HG03521 (cell line): ENCODE measurements at regions not wholly inside any gene's neighbourhood (a gene's known extent, or its start where the extent isn't known, plus 50 kb on each side); places are given as distances from the start of the nearest gene placed in this dataset.
"Not testable (repeated sequence)": the region's sequence is repeated elsewhere in the genome, so short reads cannot be mapped to it uniquely, and the experiment has no call there.

Source experiments
- ATAC-seq: cut with Tn5 transposase; IDR thresholded peaks from one replicate; pipeline ENCODE4 v1.9.1; 2021; ENCODE audit warnings: mild to moderate bottlenecking, moderate library complexity; ENCODE audit not compliant: unreplicated experiment

GRCh38 chr13:84137292-84137691 is 255.0 kb upstream of the SLITRK1 start:
- ATAC-seq = peak; percentile 92

- ATAC-seq = no peak
Measured at GRCh38 chr13:84136582-84136981, 254.3 kb upstream of the SLITRK1 start.

DNA sequence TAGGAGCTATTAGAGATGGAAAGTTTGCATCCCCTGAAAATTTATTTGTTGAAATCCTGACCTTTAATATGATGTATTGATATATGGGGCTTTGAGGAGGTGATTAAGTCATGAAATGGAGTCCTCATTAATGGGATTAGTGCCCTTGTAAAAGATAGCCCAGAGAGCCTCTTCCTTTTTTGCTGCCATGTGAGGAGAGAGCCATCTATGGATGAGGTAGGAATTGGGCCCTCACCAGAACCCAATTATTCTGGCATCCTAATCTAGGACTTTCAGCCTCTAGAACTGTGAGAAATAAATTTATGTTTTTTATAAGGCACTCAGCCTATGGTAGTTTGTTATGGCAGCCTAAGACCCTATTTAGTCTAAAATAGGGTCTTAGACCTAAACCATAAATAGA is 250.2 kb upstream of the SLITRK1 start:
- ATAC-seq = no peak

- no peak for ATAC-seq
Measured at GRCh38 chr13:84131249-84131648, 249.0 kb upstream of the SLITRK1 start.

GRCh38 chr13:84130495-84131114 is 248.3 kb upstream of the SLITRK1 start:
- no peak for ATAC-seq

DNA sequence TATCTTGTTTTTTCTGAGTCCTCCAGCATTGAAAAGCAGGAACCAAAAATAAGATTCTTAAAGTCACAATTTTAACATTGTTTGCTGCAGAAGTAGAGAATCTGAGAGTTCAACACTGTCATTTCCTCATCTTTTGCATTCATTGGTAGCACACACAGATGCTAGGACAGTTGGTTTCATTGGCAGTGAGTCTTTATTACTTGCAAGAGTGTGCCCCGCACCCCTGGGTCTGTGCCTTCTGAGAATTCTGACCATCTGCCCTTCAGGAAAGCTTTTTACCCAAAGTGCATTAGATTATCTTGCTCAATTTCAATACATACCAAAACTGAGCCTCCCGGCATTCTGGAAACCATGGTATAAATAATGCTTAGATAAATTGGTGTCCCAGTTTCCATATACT is 247.7 kb upstream of the SLITRK1 start:
- ATAC-seq = no peak

- ATAC-seq = no peak
Measured at GRCh38 chr13:84127597-84128128, 245.4 kb upstream of the SLITRK1 start.

- no peak for ATAC-seq
Measured at GRCh38 chr13:84126671-84127171, 244.4 kb upstream of the SLITRK1 start.

DNA sequence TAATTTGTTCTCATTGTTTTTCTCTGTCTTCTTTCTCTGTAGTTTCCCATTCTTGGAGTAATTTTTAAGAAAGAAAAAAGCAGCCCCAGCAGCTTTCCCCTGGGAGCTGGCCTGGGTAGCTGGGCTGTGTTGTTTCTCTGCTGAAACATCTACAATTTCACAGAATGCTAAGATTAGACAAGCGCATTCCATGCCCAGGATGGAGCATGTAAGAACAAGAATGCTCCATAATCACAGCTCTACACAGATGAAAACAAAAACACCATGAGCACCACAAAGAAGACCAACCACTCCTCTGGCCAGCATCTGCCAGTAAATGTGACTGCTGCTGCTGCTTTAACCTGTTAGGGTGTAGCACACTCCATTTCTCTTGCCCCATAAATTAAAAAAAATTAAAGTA is 239.2 kb upstream of the SLITRK1 start:
- ATAC-seq = no peak

- no peak for ATAC-seq
Measured at GRCh38 chr13:84118839-84119409, 236.7 kb upstream of the SLITRK1 start.

DNA sequence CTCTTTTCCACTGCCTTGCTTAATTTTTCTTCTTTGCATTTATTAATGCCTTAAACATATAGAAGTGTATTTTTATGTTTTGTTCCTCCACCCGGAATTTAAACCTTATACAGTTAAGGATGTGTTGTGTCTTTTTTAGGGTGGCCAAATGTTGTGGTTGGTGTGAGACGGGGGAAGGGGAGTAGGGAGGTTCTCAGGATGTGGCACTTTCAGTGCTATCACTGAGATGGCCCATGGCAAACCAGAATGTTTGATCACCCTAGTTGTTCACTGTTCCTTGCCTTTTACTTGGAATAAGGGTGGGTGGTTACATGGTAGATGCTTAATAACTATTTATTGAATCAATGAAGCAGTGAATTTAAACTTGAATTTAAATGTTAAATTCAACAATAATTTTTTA is 216.0 kb upstream of the SLITRK1 start:
- ATAC-seq = no peak

GRCh38 chr13:84097148-84097547 is 214.9 kb upstream of the SLITRK1 start:
- ATAC-seq = no peak

DNA sequence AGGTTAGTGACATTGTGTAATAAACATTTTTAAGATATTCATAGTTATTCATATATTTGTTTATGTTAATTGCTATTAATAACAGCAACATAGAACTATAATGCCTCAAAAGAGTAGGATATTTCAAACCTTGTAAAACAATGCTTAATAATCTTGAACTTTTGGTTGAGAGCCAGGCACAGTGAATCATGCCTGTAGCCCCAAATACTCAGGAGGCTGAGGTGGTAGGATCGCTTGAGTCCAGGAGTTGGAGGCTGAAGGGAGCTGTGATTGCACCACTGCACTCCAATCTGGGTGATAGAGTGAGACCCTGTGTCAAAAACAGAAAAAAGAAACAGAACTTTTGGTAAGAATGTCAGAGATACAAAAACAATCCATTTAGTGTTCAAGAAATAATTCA is 213.9 kb upstream of the SLITRK1 start:
- no peak for ATAC-seq

- no peak for ATAC-seq
Measured at GRCh38 chr13:84088996-84089395, 206.7 kb upstream of the SLITRK1 start.

GRCh38 chr13:84086847-84087162 is 204.5 kb upstream of the SLITRK1 start:
- ATAC-seq = no peak

DNA sequence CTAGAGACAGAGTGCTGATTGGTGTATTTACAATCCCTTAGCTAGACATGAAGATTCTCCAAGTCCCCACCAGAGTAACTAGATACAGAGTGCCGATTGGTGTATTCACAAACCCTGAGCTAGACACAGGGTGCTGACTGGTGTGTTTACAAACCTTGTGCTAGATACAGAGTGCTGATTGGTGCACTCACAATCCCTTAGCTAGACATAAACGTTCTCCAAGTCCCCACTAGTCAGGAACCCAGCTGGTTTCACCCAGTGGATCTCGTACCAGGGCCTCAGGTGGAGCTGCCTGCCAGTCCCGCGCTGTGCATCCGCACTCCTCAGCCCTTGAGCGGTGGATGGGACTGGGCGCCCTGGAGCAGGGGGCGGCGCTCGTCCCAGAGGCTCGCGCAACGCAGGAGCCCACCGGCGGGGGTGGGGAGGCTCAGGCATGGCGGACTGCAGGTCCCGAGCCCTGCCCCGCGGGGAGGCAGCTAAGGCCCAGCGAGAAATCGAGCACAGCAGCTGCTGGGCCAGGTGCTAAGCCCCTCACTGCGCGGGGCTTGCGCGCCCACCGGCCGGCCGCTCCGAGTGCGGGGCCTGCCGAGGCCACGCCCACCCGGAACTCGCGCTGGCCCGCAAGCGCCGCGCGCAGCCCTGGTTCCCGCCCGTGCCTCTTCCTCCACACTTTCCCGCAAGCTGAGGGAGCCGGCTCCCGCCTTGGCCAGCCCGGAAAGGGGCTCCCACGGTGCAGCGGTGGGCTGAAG is 204.0 kb upstream of the SLITRK1 start:
- not testable (repeated sequence) for ATAC-seq

DNA sequence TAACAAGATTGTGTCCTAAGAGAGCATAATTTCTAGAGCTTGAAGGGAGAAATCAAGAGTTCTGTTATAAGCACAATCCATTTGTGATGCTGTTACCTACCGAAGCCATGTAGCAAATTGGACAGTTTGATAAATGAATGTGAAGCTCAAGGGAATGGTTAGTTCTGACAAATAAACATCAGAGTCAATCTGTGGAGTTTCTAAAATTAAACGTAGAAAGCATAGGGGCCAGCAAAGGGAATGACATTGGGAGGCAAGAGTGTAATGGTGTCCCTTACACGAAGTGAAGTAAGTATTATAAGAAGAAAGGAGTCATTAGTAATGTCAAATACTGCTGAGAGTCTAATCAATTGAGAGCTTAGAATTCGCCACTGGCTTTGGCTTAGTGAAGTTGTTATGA is 200.2 kb upstream of the SLITRK1 start:
- no peak for ATAC-seq

- ATAC-seq = no peak
Measured at GRCh38 chr13:84080748-84081530, 198.7 kb upstream of the SLITRK1 start.

- no peak for ATAC-seq
Measured at GRCh38 chr13:84077271-84077670, 195.0 kb upstream of the SLITRK1 start.

DNA sequence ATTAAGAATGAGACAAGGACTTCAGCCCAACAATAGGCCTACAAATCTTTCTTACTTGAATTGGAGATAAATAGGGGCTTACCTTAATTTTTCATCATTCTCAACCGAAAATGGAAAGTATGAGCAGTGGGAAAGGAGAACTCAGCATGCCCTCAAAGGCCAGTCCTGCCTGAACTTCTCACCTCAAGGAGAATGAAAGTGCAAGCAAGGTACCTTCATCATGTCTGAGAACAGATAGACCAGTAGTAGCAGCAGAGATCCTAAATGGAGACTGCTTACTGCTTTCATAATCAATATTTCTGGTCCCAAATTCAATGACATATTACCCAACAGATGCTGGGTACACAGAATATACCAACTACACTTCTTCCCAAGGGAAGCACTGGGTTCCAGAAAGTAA is 194.0 kb upstream of the SLITRK1 start:
- no peak for ATAC-seq

DNA sequence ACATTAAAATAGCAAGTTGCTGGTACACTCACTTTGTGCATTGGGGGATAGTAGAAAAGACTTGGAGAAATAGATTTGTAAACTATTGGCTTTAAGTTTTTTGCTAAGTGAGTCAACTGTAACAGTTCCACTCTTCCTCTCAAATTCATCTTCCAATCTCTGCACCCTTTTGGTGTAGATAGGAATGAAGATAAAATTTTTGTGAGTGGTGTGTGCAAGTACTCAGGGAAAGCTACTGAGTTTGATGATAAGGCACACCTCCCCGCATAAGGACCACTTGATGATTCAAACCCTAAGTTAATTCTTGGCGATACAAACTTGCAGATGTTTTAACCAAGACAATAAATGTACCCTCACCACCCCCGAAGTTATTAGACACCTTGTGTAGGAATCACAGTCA is 168.3 kb upstream of the SLITRK1 start:
- ATAC-seq = no peak
